ENCODE measurements at regions not wholly inside any gene's neighbourhood (a gene's known extent, or its start where the extent isn't known, plus 50 kb on each side); places are given as distances from the start of the nearest gene placed in this dataset.

DNA sequence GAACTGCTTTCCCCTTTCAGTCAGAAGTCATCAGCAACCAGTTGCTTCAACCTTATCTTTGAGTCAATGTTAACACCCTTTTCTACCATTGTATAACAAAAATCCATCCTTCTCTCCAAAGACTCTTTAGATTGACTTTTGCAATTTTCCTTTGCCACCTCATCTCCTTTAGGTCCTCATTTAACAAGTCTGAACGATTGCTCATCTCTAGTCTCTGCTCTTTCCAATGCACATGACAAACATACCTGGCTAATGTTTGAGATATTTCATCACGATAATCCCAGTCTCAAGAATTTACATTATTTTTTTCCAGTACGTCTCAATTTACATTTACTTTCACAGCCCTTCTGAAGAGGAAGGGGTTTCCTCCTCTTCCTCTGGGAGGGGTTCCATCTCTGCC, 127.5 kb downstream of the KLF12 start:
- no peak for TF ChIP-seq POLR2AphosphoS5 (IDR thresholded peaks at IDR 0.05; ENCODE audit: low read depth, low read length)
- TF ChIP-seq TAF1 (IDR thresholded peaks at IDR 0.05; ENCODE audit: borderline replicate concordance, insufficient read depth, low read length) = no peak
- TF ChIP-seq REST (IDR thresholded peaks at IDR 0.05; ENCODE audit: insufficient read depth in 1 of 2, low read depth in 2 of 2, low read length in 2 of 2) = no peak
- TF ChIP-seq FOXP2 (optimal IDR thresholded peaks at IDR 0.05; ENCODE audit: borderline replicate concordance, extremely low read depth, extremely low read length, insufficient read depth) = no peak
- no peak for TF ChIP-seq SIN3A (IDR thresholded peaks at IDR 0.05; ENCODE audit: borderline replicate concordance, insufficient read depth, low read length)

GRCh38 chr13:74005320-74006157, 128.7 kb downstream of the KLF12 start:
- TF ChIP-seq TAF1 (IDR thresholded peaks at IDR 0.05; ENCODE audit: borderline replicate concordance, insufficient read depth, low read length) = no peak
- no peak for TF ChIP-seq POLR2AphosphoS5 (IDR thresholded peaks at IDR 0.05; ENCODE audit: low read depth, low read length)
- no peak for TF ChIP-seq REST (IDR thresholded peaks at IDR 0.05; ENCODE audit: insufficient read depth in 1 of 2, low read depth in 2 of 2, low read length in 2 of 2)
- no peak for TF ChIP-seq SIN3A (IDR thresholded peaks at IDR 0.05; ENCODE audit: borderline replicate concordance, insufficient read depth, low read length)
- no peak for TF ChIP-seq FOXP2 (optimal IDR thresholded peaks at IDR 0.05; ENCODE audit: borderline replicate concordance, extremely low read depth, extremely low read length, insufficient read depth)

DNA sequence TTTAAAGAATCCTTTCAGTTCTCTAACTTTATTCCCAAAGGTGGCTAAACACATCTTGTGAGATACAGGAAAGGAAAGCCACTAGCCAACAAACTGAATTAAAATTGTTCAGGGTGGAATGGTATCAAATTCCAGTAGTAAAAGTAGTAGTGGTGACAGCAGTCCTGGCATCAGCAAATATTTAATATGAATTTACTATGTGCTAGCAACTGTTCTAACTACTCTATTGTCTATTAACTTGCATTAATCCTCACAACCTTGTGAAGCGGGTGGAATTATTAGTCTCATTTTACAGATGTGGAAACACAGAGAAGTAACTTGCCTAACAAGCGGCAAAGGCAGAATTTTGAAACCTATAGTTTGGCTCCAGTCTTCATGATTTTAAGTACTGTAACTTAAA, 130.1 kb downstream of the KLF12 start:
- TF ChIP-seq SIN3A (IDR thresholded peaks at IDR 0.05; ENCODE audit: borderline replicate concordance, insufficient read depth, low read length) (no peak), TAF1 (IDR thresholded peaks at IDR 0.05; ENCODE audit: borderline replicate concordance, insufficient read depth, low read length) (no peak), FOXP2 (optimal IDR thresholded peaks at IDR 0.05; ENCODE audit: borderline replicate concordance, extremely low read depth, extremely low read length, insufficient read depth) (no peak), REST (IDR thresholded peaks at IDR 0.05; ENCODE audit: insufficient read depth in 1 of 2, low read depth in 2 of 2, low read length in 2 of 2) (no peak), POLR2AphosphoS5 (IDR thresholded peaks at IDR 0.05; ENCODE audit: low read depth, low read length) (no peak)

GRCh38 chr13:74003374-74003773, 130.8 kb downstream of the KLF12 start:
- TF ChIP-seq SIN3A (IDR thresholded peaks at IDR 0.05; ENCODE audit: borderline replicate concordance, insufficient read depth, low read length) = no peak
- TF ChIP-seq FOXP2 (optimal IDR thresholded peaks at IDR 0.05; ENCODE audit: borderline replicate concordance, extremely low read depth, extremely low read length, insufficient read depth) = no peak
- TF ChIP-seq POLR2AphosphoS5 (IDR thresholded peaks at IDR 0.05; ENCODE audit: low read depth, low read length) = no peak
- no peak for TF ChIP-seq REST (IDR thresholded peaks at IDR 0.05; ENCODE audit: insufficient read depth in 1 of 2, low read depth in 2 of 2, low read length in 2 of 2)
- no peak for TF ChIP-seq TAF1 (IDR thresholded peaks at IDR 0.05; ENCODE audit: borderline replicate concordance, insufficient read depth, low read length)

All from PFSK-1 (cell line).